H9 (cell line): ENCODE measurements at regions not wholly inside any gene's neighbourhood (a gene's known extent, or its start where the extent isn't known, plus 50 kb on each side); places are given as distances from the start of the nearest gene placed in this dataset.
"Not testable (repeated sequence)": the region's sequence is repeated elsewhere in the genome, so short reads cannot be mapped to it uniquely, and the experiment has no call there.

ENCODE experiments used
- DNase-seq: peaks from one replicate; pipeline ENCODE4 v3.0.0-alpha.2; 2017
- H2AFZ ChIP-seq: one replicate; pipeline ENCODE4 v1.6.1; 2013; ENCODE audit warnings: mild to moderate bottlenecking, low read length, control low read depth, moderate library complexity
- H2AK5ac ChIP-seq: 2 replicates; pipeline ENCODE4 v1.6.1; 2013; ENCODE audit warnings: low read length, control low read depth, mixed read lengths; ENCODE audit not compliant: insufficient read length
- H2BK120ac ChIP-seq: one replicate; pipeline ENCODE4 v1.6.1; 2013; ENCODE audit warnings: low read depth, mild to moderate bottlenecking, low read length, control low read depth, inconsistent platforms; ENCODE audit not compliant: poor library complexity, severe bottlenecking
- H2BK12ac ChIP-seq: 2 replicates; pipeline ENCODE4 v1.6.1; 2013; ENCODE audit warnings: low read length, control low read depth, mixed read lengths, low read depth; ENCODE audit not compliant: insufficient read length
- H2BK15ac ChIP-seq: 2 replicates; pipeline ENCODE4 v1.6.1; 2013; ENCODE audit warnings: low read depth, low read length, control low read depth
- H2BK20ac ChIP-seq: one replicate; pipeline ENCODE4 v1.6.1; 2013; ENCODE audit warnings: low read depth, mild to moderate bottlenecking, low read length, control low read depth, inconsistent platforms; ENCODE audit not compliant: poor library complexity, severe bottlenecking
- H2BK5ac ChIP-seq: 2 replicates; pipeline ENCODE4 v1.6.1; 2013; ENCODE audit warnings: low read length, control low read depth, mixed read lengths; ENCODE audit not compliant: insufficient read length
- H3K14ac ChIP-seq: 2 replicates; pipeline ENCODE4 v1.6.1; 2013; ENCODE audit warnings: low read length, control low read depth; ENCODE audit not compliant: insufficient read depth
- H3K18ac ChIP-seq: 2 replicates; pipeline ENCODE4 v1.6.1; 2013; ENCODE audit warnings: low read depth, mild to moderate bottlenecking, mixed read lengths, low read length, control low read depth; ENCODE audit not compliant: insufficient read length
- H3K23ac ChIP-seq: 2 replicates; pipeline ENCODE4 v1.6.1; 2013; ENCODE audit warnings: low read length, control low read depth, mixed read lengths, low read depth; ENCODE audit not compliant: insufficient read length
- H3K23me2 ChIP-seq: 2 replicates; pipeline ENCODE4 v1.6.1; 2013; ENCODE audit warnings: low read depth, mild to moderate bottlenecking, mixed read lengths, low read length, control low read depth; ENCODE audit not compliant: insufficient read length, poor library complexity, severe bottlenecking
- H3K27ac ChIP-seq: 2 replicates; pipeline ENCODE4 v1.5.1; 2013; ENCODE audit warnings: low read length, control low read depth, mixed read lengths, low read depth; ENCODE audit not compliant: insufficient read length
- H3K27me3 ChIP-seq: 2 replicates; pipeline ENCODE4 v1.6.1; 2013; ENCODE audit warnings: low read length, control low read depth, inconsistent platforms; ENCODE audit not compliant: insufficient read depth
- H3K4ac ChIP-seq: 2 replicates; pipeline ENCODE4 v1.6.1; 2013; ENCODE audit warnings: low read depth, mild to moderate bottlenecking, control low read depth, inconsistent platforms, low read length, moderate library complexity
- H3K4me1 ChIP-seq: 2 replicates; pipeline ENCODE4 v1.6.1; 2013; ENCODE audit warnings: low read length, control low read depth, inconsistent platforms; ENCODE audit not compliant: insufficient read depth
- H3K4me2 ChIP-seq: 2 replicates; pipeline ENCODE4 v1.6.1; 2013; ENCODE audit warnings: low read length, control low read depth, mixed read lengths; ENCODE audit not compliant: insufficient read length, insufficient read depth
- H3K56ac ChIP-seq: 2 replicates; pipeline ENCODE4 v1.6.1; 2013; ENCODE audit warnings: low read depth, mild to moderate bottlenecking, mixed read lengths, low read length, control low read depth; ENCODE audit not compliant: insufficient read length
- H3K79me1 ChIP-seq: 2 replicates; pipeline ENCODE4 v1.6.1; 2013; ENCODE audit warnings: low read depth, mild to moderate bottlenecking, moderate library complexity, low read length, control low read depth, inconsistent platforms; ENCODE audit not compliant: insufficient read depth, poor library complexity, severe bottlenecking
- H3K79me2 ChIP-seq: 2 replicates; pipeline ENCODE4 v1.6.1; 2013; ENCODE audit warnings: low read length, control low read depth, inconsistent platforms; ENCODE audit not compliant: insufficient read depth
- H3K9ac ChIP-seq: 2 replicates; pipeline ENCODE4 v1.6.1; 2013; ENCODE audit warnings: low read length, control low read depth, mixed read lengths; ENCODE audit not compliant: insufficient read length; ENCODE audit errors: extremely low read depth
- H3K9me3 ChIP-seq: one replicate; pipeline ENCODE4 v1.6.1; 2013; ENCODE audit warnings: low read depth, low read length, inconsistent platforms; ENCODE audit not compliant: control insufficient read depth
- H3T11ph ChIP-seq: one replicate; pipeline ENCODE4 v1.6.1; 2013; ENCODE audit warnings: mild to moderate bottlenecking, low read length, control low read depth, inconsistent platforms
- H4K20me1 ChIP-seq: one replicate; pipeline ENCODE4 v1.6.1; 2013; ENCODE audit not compliant: control insufficient read depth, insufficient read length, insufficient read depth
- H4K5ac ChIP-seq: 2 replicates; pipeline ENCODE4 v1.6.1; 2013; ENCODE audit warnings: low read depth, mild to moderate bottlenecking, mixed read lengths, low read length, control low read depth; ENCODE audit not compliant: insufficient read length
- H4K8ac ChIP-seq: replicated peaks from 2 replicates; pipeline ENCODE4 v1.6.1; 2013; ENCODE audit warnings: low read length, control low read depth, mixed read lengths, low read depth; ENCODE audit not compliant: insufficient read length
- H4K91ac ChIP-seq: 2 replicates; pipeline ENCODE4 v1.6.1; 2013; ENCODE audit warnings: low read depth, mild to moderate bottlenecking, moderate library complexity, mixed read lengths, low read length, control low read depth; ENCODE audit not compliant: insufficient read length
- H3K27ac Mint-ChIP-seq, 3 experiments: 2 replicates in 2 of 3; 3 replicates in 1 of 3; pipeline ENCODE4 v1.8.0; 2020 to 2021; ENCODE audit warnings: mixed read lengths in 3 of 3, mild to moderate bottlenecking in 1 of 3, moderate library complexity in 1 of 3
- H3K27me3 Mint-ChIP-seq: 2 replicates; pipeline ENCODE4 v1.8.0; 2021; ENCODE audit warnings: low read depth, mild to moderate bottlenecking, moderate library complexity, mixed read lengths
- H3K36me3 Mint-ChIP-seq, 3 experiments: 2 replicates in 2 of 3; 3 replicates in 1 of 3; pipeline ENCODE4 v1.8.0; 2020 to 2021; ENCODE audit warnings: low read depth in 3 of 3, mixed read lengths in 3 of 3; ENCODE audit not compliant: insufficient read depth in 1 of 3
- H3K4me1 Mint-ChIP-seq, 2 experiments: 2 replicates each; pipeline ENCODE4 v1.8.0; 2020; ENCODE audit warnings: mixed read lengths in 2 of 2
- H3K4me3 Mint-ChIP-seq, 2 experiments: 2 replicates in 1 of 2; 3 replicates in 1 of 2; pipeline ENCODE4 v1.8.0; 2020 to 2021; ENCODE audit warnings: mild to moderate bottlenecking in 2 of 2, mixed read lengths in 2 of 2, moderate library complexity in 1 of 2
- H3K9me3 Mint-ChIP-seq, 2 experiments: 2 replicates in 1 of 2; 3 replicates in 1 of 2; pipeline ENCODE4 v1.8.0; 2020; ENCODE audit warnings: mild to moderate bottlenecking in 2 of 2, mixed read lengths in 2 of 2, moderate library complexity in 1 of 2
- CTCF ChIP-seq: fragments of 200-600 bp; sonication (generic); conservative IDR thresholded peaks from 3 replicates; pipeline ENCODE4 v1.8.0; 2021; ENCODE audit warnings: antibody characterized with exemption, mild to moderate bottlenecking
- WGBS: extraction: QIAGEN DNeasy Blood & Tissue Kit; methylation state at CpG from one replicate; pipeline ENCODE4 v1.1.7; 2013; ENCODE audit warnings: missing lambda C conversion rate, low lambda C conversion rate, mixed read lengths; ENCODE audit not compliant: insufficient read length; ENCODE audit errors: extremely low coverage; 5-methylcytosine and 5-hydroxymethylcytosine counted together

GRCh38 chr12:32964981-32965585 is 68.5 kb upstream of the PKP2 start:
- no peaks in the 10 kb centered on the region for H3K9me3 ChIP-seq
- Mint-ChIP-seq H3K27ac (no peak overlapping the region), H3K4me3 (no peak overlapping the region), H3K9me3 (no peaks in the 10 kb centered on the region), H3K27me3 (no peaks in the 10 kb centered on the region), H3K4me1 (no peaks in the 10 kb centered on the region), H3K36me3 (no peaks in the 10 kb centered on the region)
- H3K56ac ChIP-seq: no peak overlapping the region
- no peak for DNase-seq
- no peak overlapping the region for H4K5ac ChIP-seq
- H3K18ac ChIP-seq: no peak overlapping the region
- H2BK12ac ChIP-seq: no peak overlapping the region
- H2BK20ac ChIP-seq: no peak overlapping the region
- no peaks in the 10 kb centered on the region for H3K79me2 ChIP-seq
- no peak overlapping the region for H2BK5ac ChIP-seq
- H3K79me1 ChIP-seq: no peaks in the 10 kb centered on the region
- H3K27ac ChIP-seq: no peak overlapping the region
- no CpG with 5 or more reads among the region's 9 CpGs for WGBS
- no peak overlapping the region for H4K91ac ChIP-seq
- TF ChIP-seq CTCF: no peak
- H3T11ph ChIP-seq: no peak overlapping the region
- H3K23me2 ChIP-seq: no peaks in the 10 kb centered on the region
- H3K4me2 ChIP-seq: no peak overlapping the region
- H4K20me1 ChIP-seq: no peaks in the 10 kb centered on the region
- H3K4ac ChIP-seq: no peak overlapping the region
- no peak overlapping the region for H2BK15ac ChIP-seq
- H3K4me1 ChIP-seq: no peaks in the 10 kb centered on the region
- H2AK5ac ChIP-seq: no peak overlapping the region
- no peak overlapping the region for H3K9ac ChIP-seq
- H3K14ac ChIP-seq: no peak overlapping the region
- no peak overlapping the region for H4K8ac ChIP-seq
- no peak overlapping the region for H3K23ac ChIP-seq
- no peaks in the 10 kb centered on the region for H3K27me3 ChIP-seq
- H2AFZ ChIP-seq: no peak overlapping the region
- H2BK120ac ChIP-seq: no peak overlapping the region

GRCh38 chr12:32956418-32956817 is 59.8 kb upstream of the PKP2 start:
- not testable (repeated sequence) for H2AFZ ChIP-seq, H3K27ac Mint-ChIP-seq, H2BK5ac ChIP-seq, H3K4ac ChIP-seq, H2BK20ac ChIP-seq, H3K27me3 ChIP-seq, H3K4me3 Mint-ChIP-seq, H2AK5ac ChIP-seq, H3K23ac ChIP-seq, H3K79me2 ChIP-seq, H4K20me1 ChIP-seq, H3K14ac ChIP-seq, H3K23me2 ChIP-seq, H3K18ac ChIP-seq, H4K5ac ChIP-seq, H2BK12ac ChIP-seq, H3T11ph ChIP-seq, H3K9ac ChIP-seq, H3K79me1 ChIP-seq, H3K27ac ChIP-seq, H3K9me3 ChIP-seq, H2BK15ac ChIP-seq, H4K91ac ChIP-seq, H3K27me3 Mint-ChIP-seq, H3K4me1 ChIP-seq, H4K8ac ChIP-seq, DNase-seq, H3K56ac ChIP-seq, H3K4me1 Mint-ChIP-seq, H2BK120ac ChIP-seq, H3K4me2 ChIP-seq
- WGBS: no CpG with 5 or more reads among the region's 10 CpGs
- Mint-ChIP-seq H3K36me3 (peaks cover 11 to 22% (median 17%) of the 10 kb centered on the region in 3 experiments), H3K9me3 (peaks cover 33 to 37% of the 10 kb centered on the region in 2 experiments)
